ENCODE measurements at regions not wholly inside any gene's neighbourhood (a gene's known extent, or its start where the extent isn't known, plus 50 kb on each side); places are given as distances from the start of the nearest gene placed in this dataset.
"Not testable (repeated sequence)": the region's sequence is repeated elsewhere in the genome, so short reads cannot be mapped to it uniquely, and the experiment has no call there.

- no peak for DNase-seq
Observed at GRCh38 chr17:33712120-33712519, 419.0 kb upstream of the ASIC2 start.

- no peak for DNase-seq
Observed at GRCh38 chr17:33716957-33717356, 423.9 kb upstream of the ASIC2 start.

- DNase-seq = not testable (repeated sequence)
Observed at GRCh38 chr17:33723736-33724135, 430.6 kb upstream of the ASIC2 start.

- DNase-seq = peak; percentile 36 to 37
Observed at GRCh38 chr17:33725675-33726271, 432.7 kb upstream of the ASIC2 start.

- DNase-seq = no peak
Observed at GRCh38 chr17:33730131-33730530, 437.0 kb upstream of the ASIC2 start.

- DNase-seq = no peak
Observed at GRCh38 chr17:33732116-33732515, 439.0 kb upstream of the ASIC2 start.

- no peak for DNase-seq
Observed at GRCh38 chr17:33739714-33740113, 446.6 kb upstream of the ASIC2 start.

GRCh38 chr17:33745047-33745760 is 452.1 kb upstream of the ASIC2 start:
- no peak for DNase-seq

- DNase-seq = no peak
Observed at GRCh38 chr17:33749171-33749570, 456.1 kb upstream of the ASIC2 start.

- peak; percentile 70 to 74 for DNase-seq
Observed at GRCh38 chr17:33750943-33751701, 458.0 kb upstream of the ASIC2 start.

GRCh38 chr17:33751702-33752065 is 458.6 kb upstream of the ASIC2 start:
- DNase-seq = no peak

GRCh38 chr17:33753452-33753851 is 460.4 kb upstream of the ASIC2 start:
- DNase-seq = no peak

- no peak for DNase-seq
Observed at GRCh38 chr17:33756021-33756420, 462.9 kb upstream of the ASIC2 start.

- no peak for DNase-seq
Observed at GRCh38 chr17:33765871-33766270, 472.8 kb upstream of the ASIC2 start.

GRCh38 chr17:33766721-33767120 is 473.6 kb upstream of the ASIC2 start:
- no peak for DNase-seq

GRCh38 chr17:33769066-33769465 is 476.0 kb upstream of the ASIC2 start:
- DNase-seq = no peak

GRCh38 chr17:33776304-33776703 is 478.8 kb upstream of the CCL2 start:
- DNase-seq = no peak

- no peak for DNase-seq
Observed at GRCh38 chr17:33776903-33777302, 478.2 kb upstream of the CCL2 start.

- DNase-seq = no peak
Observed at GRCh38 chr17:33777674-33778073, 477.4 kb upstream of the CCL2 start.

GRCh38 chr17:33778505-33779233 is 476.4 kb upstream of the CCL2 start:
- DNase-seq = no peak

GRCh38 chr17:33779234-33779591 is 475.9 kb upstream of the CCL2 start:
- peak; percentile 22 to 44 for DNase-seq

GRCh38 chr17:33785281-33785680 is 469.8 kb upstream of the CCL2 start:
- DNase-seq = no peak

GRCh38 chr17:33786478-33786877 is 468.6 kb upstream of the CCL2 start:
- no peak for DNase-seq

- DNase-seq = no peak
Observed at GRCh38 chr17:33789658-33790057, 465.4 kb upstream of the CCL2 start.
